Astrocyte (in vitro differentiated cells and primary cell): ENCODE measurements at regions not wholly inside any gene's neighbourhood (a gene's known extent, or its start where the extent isn't known, plus 50 kb on each side); places are given as distances from the start of the nearest gene placed in this dataset.

ENCODE experiments used
- EZH2 ChIP-seq: IDR thresholded peaks from 2 replicates; pipeline ENCODE4 v1.6.1; 2012; ENCODE audit warnings: mild to moderate bottlenecking, low read length, inconsistent platforms; ENCODE audit not compliant: insufficient read depth
- TF ChIP-seq, protein P1 (sequence below): IDR thresholded peaks from 2 replicates; pipeline ENCODE4 v1.5.1; 2011; ENCODE audit warnings: low read depth, mild to moderate bottlenecking, inconsistent platforms, low read length, moderate library complexity; ENCODE audit not compliant: insufficient read depth

DNA sequence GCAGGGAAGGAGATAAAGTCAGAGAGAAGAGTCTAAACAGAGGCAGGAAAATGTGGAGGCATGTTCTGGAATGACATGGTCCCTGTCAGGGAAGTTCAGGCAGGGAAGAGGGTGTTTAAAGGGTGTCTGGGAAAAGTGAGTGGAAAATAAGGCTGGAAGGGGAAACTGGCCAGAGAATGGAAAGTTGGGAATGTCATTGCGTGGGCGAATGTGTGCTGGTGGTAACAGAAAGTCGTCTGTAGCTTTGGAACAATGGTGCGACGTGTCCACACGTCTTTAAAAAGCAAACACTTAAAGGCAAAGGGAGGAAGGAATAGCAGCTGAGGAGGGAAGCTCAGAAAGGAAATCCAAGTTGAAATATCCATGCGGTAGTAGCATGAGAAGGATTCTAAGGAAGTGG, 469.5 kb upstream of the SALL3 start:
- TF ChIP-seq, protein P1, sequence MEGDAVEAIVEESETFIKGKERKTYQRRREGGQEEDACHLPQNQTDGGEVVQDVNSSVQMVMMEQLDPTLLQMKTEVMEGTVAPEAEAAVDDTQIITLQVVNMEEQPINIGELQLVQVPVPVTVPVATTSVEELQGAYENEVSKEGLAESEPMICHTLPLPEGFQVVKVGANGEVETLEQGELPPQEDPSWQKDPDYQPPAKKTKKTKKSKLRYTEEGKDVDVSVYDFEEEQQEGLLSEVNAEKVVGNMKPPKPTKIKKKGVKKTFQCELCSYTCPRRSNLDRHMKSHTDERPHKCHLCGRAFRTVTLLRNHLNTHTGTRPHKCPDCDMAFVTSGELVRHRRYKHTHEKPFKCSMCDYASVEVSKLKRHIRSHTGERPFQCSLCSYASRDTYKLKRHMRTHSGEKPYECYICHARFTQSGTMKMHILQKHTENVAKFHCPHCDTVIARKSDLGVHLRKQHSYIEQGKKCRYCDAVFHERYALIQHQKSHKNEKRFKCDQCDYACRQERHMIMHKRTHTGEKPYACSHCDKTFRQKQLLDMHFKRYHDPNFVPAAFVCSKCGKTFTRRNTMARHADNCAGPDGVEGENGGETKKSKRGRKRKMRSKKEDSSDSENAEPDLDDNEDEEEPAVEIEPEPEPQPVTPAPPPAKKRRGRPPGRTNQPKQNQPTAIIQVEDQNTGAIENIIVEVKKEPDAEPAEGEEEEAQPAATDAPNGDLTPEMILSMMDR = no peak
- no peak for TF ChIP-seq EZH2
